ENCODE measurements at regions not wholly inside any gene's neighbourhood (a gene's known extent, or its start where the extent isn't known, plus 50 kb on each side); places are given as distances from the start of the nearest gene placed in this dataset.

GRCh38 chr1:59100708-59101374, 196.1 kb upstream of the FGGY start:
- peak; percentile 90 for DNase-seq
- H3K4me1 Mint-ChIP-seq (ENCODE audit: low read depth): peaks cover 28% of the 10 kb centered on the region

GRCh38 chr1:59101518-59101917, 195.4 kb upstream of the FGGY start:
- Mint-ChIP-seq H3K27ac (0 out of 2 replicates have a peak overlapping the region, but pooled peaks have one; percentile 30), H3K4me3 (no peak overlapping the region), H3K4me1 (ENCODE audit: low read depth) (peaks cover 28% of the 10 kb centered on the region), H3K36me3 (ENCODE audit: low read depth) (peaks cover 12% of the 10 kb centered on the region; the same call in 1 of the 2 replicates), H3K9me3 (peaks cover 12% of the 10 kb centered on the region), H3K27me3 (ENCODE audit: insufficient read depth) (peaks cover 2% of the 10 kb centered on the region; the same call in 1 of the 2 replicates)
- TF ChIP-seq, protein P1, sequence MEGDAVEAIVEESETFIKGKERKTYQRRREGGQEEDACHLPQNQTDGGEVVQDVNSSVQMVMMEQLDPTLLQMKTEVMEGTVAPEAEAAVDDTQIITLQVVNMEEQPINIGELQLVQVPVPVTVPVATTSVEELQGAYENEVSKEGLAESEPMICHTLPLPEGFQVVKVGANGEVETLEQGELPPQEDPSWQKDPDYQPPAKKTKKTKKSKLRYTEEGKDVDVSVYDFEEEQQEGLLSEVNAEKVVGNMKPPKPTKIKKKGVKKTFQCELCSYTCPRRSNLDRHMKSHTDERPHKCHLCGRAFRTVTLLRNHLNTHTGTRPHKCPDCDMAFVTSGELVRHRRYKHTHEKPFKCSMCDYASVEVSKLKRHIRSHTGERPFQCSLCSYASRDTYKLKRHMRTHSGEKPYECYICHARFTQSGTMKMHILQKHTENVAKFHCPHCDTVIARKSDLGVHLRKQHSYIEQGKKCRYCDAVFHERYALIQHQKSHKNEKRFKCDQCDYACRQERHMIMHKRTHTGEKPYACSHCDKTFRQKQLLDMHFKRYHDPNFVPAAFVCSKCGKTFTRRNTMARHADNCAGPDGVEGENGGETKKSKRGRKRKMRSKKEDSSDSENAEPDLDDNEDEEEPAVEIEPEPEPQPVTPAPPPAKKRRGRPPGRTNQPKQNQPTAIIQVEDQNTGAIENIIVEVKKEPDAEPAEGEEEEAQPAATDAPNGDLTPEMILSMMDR (IDR thresholded peaks at IDR 0.05): no peak
- DNase-seq: no peak

More at GRCh38 chr1:59100708-59101374, 196.1 kb upstream of the FGGY start:
- Mint-ChIP-seq H3K4me3 (no peak overlapping the region), H3K36me3 (ENCODE audit: low read depth) (peaks cover 12% of the 10 kb centered on the region; the same call in 1 of the 2 replicates), H3K9me3 (peaks cover 12% of the 10 kb centered on the region), H3K27ac (peak overlapping the region; percentile 78), H3K27me3 (ENCODE audit: insufficient read depth) (peaks cover 1% of the 10 kb centered on the region; the same call in 1 of the 2 replicates)
- TF ChIP-seq, protein P1 (IDR thresholded peaks at IDR 0.05): peak; percentile 28; the same call in 1 of the 2 replicates

DNA sequence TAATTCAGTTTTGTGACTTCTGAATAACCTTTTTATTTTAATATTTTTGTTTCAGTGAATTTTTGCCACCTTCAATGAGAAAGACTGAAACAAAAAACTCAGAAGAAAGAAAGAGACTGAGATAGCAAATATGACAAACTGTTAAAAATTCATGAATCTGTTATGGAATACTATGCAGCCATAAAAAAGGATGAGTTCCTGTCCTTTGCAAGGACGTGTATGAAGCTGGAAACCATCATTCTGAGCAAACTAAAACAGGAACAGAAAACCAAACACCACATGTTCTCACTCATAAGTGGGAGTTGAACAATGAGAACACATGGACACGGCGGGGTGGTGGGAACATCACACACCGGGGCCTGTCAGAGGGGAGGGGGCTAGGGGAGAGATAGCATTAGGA, 193.4 kb upstream of the FGGY start:
- Mint-ChIP-seq H3K27me3 (ENCODE audit: insufficient read depth) (peaks cover 2% of the 10 kb centered on the region; the same call in 1 of the 2 replicates), H3K27ac (no peak overlapping the region), H3K36me3 (ENCODE audit: low read depth) (peaks cover 12% of the 10 kb centered on the region; the same call in 1 of the 2 replicates), H3K4me1 (ENCODE audit: low read depth) (peaks cover 23% of the 10 kb centered on the region), H3K4me3 (no peak overlapping the region), H3K9me3 (peaks cover 12% of the 10 kb centered on the region)
- TF ChIP-seq, protein P1 (IDR thresholded peaks at IDR 0.05): no peak
- no peak for DNase-seq

GRCh38 chr1:59104191-59104760, 192.6 kb upstream of the FGGY start:
- H3K27me3 Mint-ChIP-seq (ENCODE audit: insufficient read depth): peaks cover 2% of the 10 kb centered on the region; the same call in 1 of the 2 replicates
- H3K36me3 Mint-ChIP-seq (ENCODE audit: low read depth): peaks cover 12% of the 10 kb centered on the region; the same call in 1 of the 2 replicates
- H3K4me3 Mint-ChIP-seq: no peak overlapping the region
- peaks cover 12% of the 10 kb centered on the region for H3K9me3 Mint-ChIP-seq
- no peak overlapping the region for H3K27ac Mint-ChIP-seq
- peaks cover 16% of the 10 kb centered on the region for H3K4me1 Mint-ChIP-seq (ENCODE audit: low read depth)
- TF ChIP-seq, protein P1 (IDR thresholded peaks at IDR 0.05): no peak
- no peak for DNase-seq

GRCh38 chr1:59105548-59106507, 191.1 kb upstream of the FGGY start:
- Mint-ChIP-seq H3K27me3 (ENCODE audit: insufficient read depth) (peaks cover 2% of the 10 kb centered on the region; the same call in 1 of the 2 replicates), H3K9me3 (peaks cover 12% of the 10 kb centered on the region), H3K27ac (no peak overlapping the region), H3K4me3 (no peak overlapping the region), H3K4me1 (ENCODE audit: low read depth) (peaks cover 10% of the 10 kb centered on the region), H3K36me3 (ENCODE audit: low read depth) (peaks cover 12% of the 10 kb centered on the region; the same call in 1 of the 2 replicates)
- no peak for DNase-seq
- TF ChIP-seq, protein P1 (IDR thresholded peaks at IDR 0.05): no peak

Data from HFFc6 (cell line).